HG03159 (cell line): ENCODE measurements at regions not wholly inside any gene's neighbourhood (a gene's known extent, or its start where the extent isn't known, plus 50 kb on each side); places are given as distances from the start of the nearest gene placed in this dataset.

Experiments used
- ATAC-seq: cut with Tn5 transposase; IDR thresholded peaks from one replicate; pipeline ENCODE4 v1.9.1; 2021; ENCODE audit warnings: mild to moderate bottlenecking, moderate library complexity; ENCODE audit not compliant: unreplicated experiment

- ATAC-seq: no peak
Measured at GRCh38 chr11:104610635-104611034, 287.6 kb downstream of the CASP12 start.

GRCh38 chr11:104609311-104610085, 288.8 kb downstream of the CASP12 start:
- peak; percentile 93 for ATAC-seq

- no peak for ATAC-seq
Measured at GRCh38 chr11:104602643-104603042, 295.6 kb downstream of the CASP12 start.

GRCh38 chr11:104594228-104594958, 303.9 kb downstream of the CASP12 start:
- no peak for ATAC-seq

- ATAC-seq: no peak
Measured at GRCh38 chr11:104588970-104589369, 309.3 kb downstream of the CASP12 start.

- no peak for ATAC-seq
Measured at GRCh38 chr11:104588446-104588845, 309.8 kb downstream of the CASP12 start.

GRCh38 chr11:104584823-104585222, 313.4 kb downstream of the CASP12 start:
- ATAC-seq: no peak

GRCh38 chr11:104583857-104584256, 314.4 kb downstream of the CASP12 start:
- no peak for ATAC-seq

GRCh38 chr11:104582431-104582830, 315.8 kb downstream of the CASP12 start:
- ATAC-seq: no peak

GRCh38 chr11:104581246-104581980, 316.8 kb downstream of the CASP12 start:
- no peak for ATAC-seq

- ATAC-seq: no peak
Measured at GRCh38 chr11:104573441-104573990, 324.7 kb downstream of the CASP12 start.

GRCh38 chr11:104572279-104572678, 326.0 kb downstream of the CASP12 start:
- no peak for ATAC-seq

- no peak for ATAC-seq
Measured at GRCh38 chr11:104570078-104570701, 328.1 kb downstream of the CASP12 start.

- no peak for ATAC-seq
Measured at GRCh38 chr11:104565583-104565961, 332.7 kb downstream of the CASP12 start.

- ATAC-seq: no peak
Measured at GRCh38 chr11:104564921-104565582, 333.2 kb downstream of the CASP12 start.

GRCh38 chr11:104556606-104557301, 341.5 kb downstream of the CASP12 start:
- no peak for ATAC-seq

- no peak for ATAC-seq
Measured at GRCh38 chr11:104549019-104549418, 349.2 kb downstream of the CASP12 start.

GRCh38 chr11:104547996-104548661, 350.1 kb downstream of the CASP12 start:
- no peak for ATAC-seq

GRCh38 chr11:104546501-104546900, 351.8 kb downstream of the CASP12 start:
- no peak for ATAC-seq
